SJSA1 (cell line): ENCODE measurements at regions not wholly inside any gene's neighbourhood (a gene's known extent, or its start where the extent isn't known, plus 50 kb on each side); places are given as distances from the start of the nearest gene placed in this dataset.

Source experiments
- DNase-seq, 2 experiments: peaks; one replicate each; pipeline ENCODE4 v3.0.0-alpha.2; 2015 to 2020; ENCODE audit warnings: low spot score in 2 of 2, low read depth in 1 of 2
- H3K27ac ChIP-seq: fragments of 250-450 bp; sonication (Bioruptor Pico); 2 replicates; pipeline ENCODE4 v1.5.1; 2020; ENCODE audit warnings: mild to moderate bottlenecking, moderate library complexity
- H3K27me3 ChIP-seq: fragments of 250-450 bp; sonication (Bioruptor Pico); replicated peaks from 2 replicates; pipeline ENCODE4 v1.5.1; 2020; ENCODE audit warnings: mild to moderate bottlenecking, moderate library complexity
- H3K36me3 ChIP-seq: fragments of 250-450 bp; sonication (Bioruptor Pico); 2 replicates; pipeline ENCODE4 v1.5.1; 2020; ENCODE audit warnings: mild to moderate bottlenecking
- H3K4me1 ChIP-seq: fragments of 250-450 bp; sonication (Bioruptor Pico); replicated peaks from 2 replicates; pipeline ENCODE4 v1.6.1; 2021; ENCODE audit warnings: mild to moderate bottlenecking
- H3K4me3 ChIP-seq: fragments of 250-450 bp; sonication (Bioruptor Pico); 2 replicates; pipeline ENCODE4 v1.5.1; 2020; ENCODE audit warnings: mild to moderate bottlenecking
- H3K9me3 ChIP-seq: fragments of 250-450 bp; sonication (Bioruptor Pico); replicated peaks from 2 replicates; pipeline ENCODE4 v1.5.1; 2020; ENCODE audit warnings: mild to moderate bottlenecking

DNA sequence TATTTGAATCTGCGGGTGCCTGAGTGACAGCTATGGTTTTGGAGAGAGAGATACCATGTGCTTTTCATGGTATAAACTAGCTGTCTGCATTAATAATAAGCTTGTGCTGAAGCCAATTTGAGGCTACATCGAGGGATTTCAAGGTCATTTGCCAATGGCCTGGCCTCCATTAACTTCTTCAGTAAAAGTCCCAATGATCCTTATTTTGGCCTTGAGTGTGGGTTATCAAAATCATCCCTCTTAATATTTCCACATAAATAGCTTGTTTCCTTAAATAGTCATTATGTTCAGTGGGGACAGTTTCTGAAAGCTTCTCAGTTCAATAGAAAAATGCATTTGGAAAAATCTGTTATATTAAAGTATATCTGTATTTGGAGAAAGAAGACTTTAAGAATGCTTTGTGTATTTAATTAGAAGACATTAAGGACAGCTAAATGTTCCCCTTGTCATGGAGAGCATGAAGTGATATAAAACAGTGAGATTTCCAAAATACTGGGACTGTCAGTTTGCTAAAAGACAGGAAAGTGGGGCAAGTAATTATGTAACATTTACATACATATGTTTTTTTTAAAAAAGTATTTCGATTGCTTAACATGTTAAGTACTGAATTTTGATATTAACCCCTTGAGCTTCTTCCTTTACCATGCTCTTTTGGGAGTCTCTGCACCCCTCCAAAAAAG, 355.5 kb upstream of the ZEB2 start:
- Histone ChIP-seq H3K36me3 (no peaks in the 10 kb centered on the region), H3K4me1 (no peaks in the 10 kb centered on the region), H3K27ac (no peak overlapping the region), H3K4me3 (no peak overlapping the region), H3K27me3 (no peaks in the 10 kb centered on the region), H3K9me3 (no peaks in the 10 kb centered on the region)
- no peak for DNase-seq

DNA sequence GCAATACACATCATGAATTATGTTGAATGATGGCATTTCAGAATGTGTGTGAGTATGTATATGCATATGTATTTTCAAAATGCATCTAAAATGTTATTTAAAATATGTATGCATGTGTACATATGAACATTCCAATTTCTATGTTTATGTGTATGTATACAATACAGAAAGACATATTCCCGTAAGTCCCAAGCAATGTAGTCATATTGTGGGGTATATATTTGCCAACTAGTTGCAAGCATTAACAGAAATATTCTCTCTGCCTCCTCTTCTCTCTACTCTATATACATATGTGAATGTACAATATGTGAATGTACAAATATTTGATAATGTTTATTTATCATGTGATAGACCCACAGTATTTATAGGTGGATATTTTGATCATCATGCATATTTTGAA, 345.8 kb upstream of the ZEB2 start:
- no peak for DNase-seq
- Histone ChIP-seq H3K36me3 (no peaks in the 10 kb centered on the region), H3K4me1 (no peaks in the 10 kb centered on the region), H3K9me3 (no peaks in the 10 kb centered on the region), H3K27me3 (no peaks in the 10 kb centered on the region), H3K27ac (no peak overlapping the region), H3K4me3 (no peak overlapping the region)

DNA sequence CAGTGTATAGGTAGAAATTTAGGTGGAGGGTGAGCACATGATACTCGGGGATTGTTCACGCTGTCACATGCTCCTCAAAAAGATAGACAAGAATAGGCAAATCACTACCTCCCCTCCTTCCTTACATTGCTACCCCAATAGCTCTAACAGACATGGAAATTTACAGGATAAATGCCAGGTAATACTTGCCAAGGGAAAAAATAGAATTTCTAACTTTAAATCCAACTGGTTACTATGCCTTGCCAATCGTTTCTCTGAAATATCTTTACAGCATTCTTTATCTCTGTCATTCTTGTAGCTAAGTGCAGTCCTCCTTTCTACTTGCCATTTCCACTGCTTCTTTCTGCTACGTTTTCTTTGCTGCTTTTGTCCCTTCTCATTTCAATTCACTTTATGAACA, 339.8 kb upstream of the ZEB2 start:
- Histone ChIP-seq H3K27ac (no peak overlapping the region), H3K4me1 (no peaks in the 10 kb centered on the region), H3K9me3 (no peaks in the 10 kb centered on the region), H3K36me3 (no peaks in the 10 kb centered on the region), H3K27me3 (no peaks in the 10 kb centered on the region), H3K4me3 (no peak overlapping the region)
- no peak for DNase-seq

DNA sequence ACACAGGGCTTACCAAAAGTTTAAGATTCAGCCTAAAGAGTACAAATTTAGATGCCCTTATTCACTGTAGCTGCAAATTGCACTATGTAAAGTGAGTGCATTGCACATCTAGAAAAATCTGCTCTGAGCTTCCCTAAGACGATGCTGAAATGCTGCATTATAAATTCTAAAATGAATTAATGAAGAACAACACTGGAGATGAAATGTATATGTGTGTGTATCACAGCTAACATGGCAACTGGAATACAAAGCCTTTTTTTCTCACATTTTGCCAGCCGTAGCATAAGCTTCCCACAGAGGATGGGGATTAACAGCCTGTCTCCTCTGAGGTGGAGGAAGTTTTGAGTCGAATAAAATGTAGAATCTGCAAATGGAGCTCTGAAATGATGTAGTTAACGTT, 338.3 kb upstream of the ZEB2 start:
- Histone ChIP-seq H3K4me1 (no peaks in the 10 kb centered on the region), H3K4me3 (no peak overlapping the region), H3K9me3 (no peaks in the 10 kb centered on the region), H3K27me3 (no peaks in the 10 kb centered on the region), H3K36me3 (no peaks in the 10 kb centered on the region), H3K27ac (no peak overlapping the region)
- no peak for DNase-seq

DNA sequence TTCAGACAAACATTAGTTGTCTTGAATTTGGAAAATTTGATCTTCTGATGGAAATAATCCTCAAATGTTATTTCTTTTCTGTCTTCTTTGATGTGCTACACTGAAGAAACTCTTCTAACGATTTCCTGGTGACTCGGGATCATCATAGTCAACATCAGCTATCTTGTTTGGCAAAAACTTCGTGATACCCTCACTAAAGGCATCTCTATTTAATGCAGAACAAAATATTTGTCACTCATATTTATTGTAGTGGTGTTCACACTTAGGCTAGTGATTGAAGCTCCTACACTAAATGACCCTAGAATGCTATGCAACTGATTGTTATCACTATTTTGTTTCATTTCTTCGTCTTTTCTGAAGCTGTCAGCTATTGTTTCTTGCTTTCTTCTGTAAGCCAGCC, 334.7 kb upstream of the ZEB2 start:
- H3K27me3 ChIP-seq, result no peaks in the 10 kb centered on the region
- no peaks in the 10 kb centered on the region for H3K4me1 ChIP-seq
- no peak overlapping the region for H3K27ac ChIP-seq
- H3K9me3 ChIP-seq, result no peaks in the 10 kb centered on the region
- no peak for DNase-seq
- H3K36me3 ChIP-seq, result no peaks in the 10 kb centered on the region
- H3K4me3 ChIP-seq, result no peak overlapping the region

DNA sequence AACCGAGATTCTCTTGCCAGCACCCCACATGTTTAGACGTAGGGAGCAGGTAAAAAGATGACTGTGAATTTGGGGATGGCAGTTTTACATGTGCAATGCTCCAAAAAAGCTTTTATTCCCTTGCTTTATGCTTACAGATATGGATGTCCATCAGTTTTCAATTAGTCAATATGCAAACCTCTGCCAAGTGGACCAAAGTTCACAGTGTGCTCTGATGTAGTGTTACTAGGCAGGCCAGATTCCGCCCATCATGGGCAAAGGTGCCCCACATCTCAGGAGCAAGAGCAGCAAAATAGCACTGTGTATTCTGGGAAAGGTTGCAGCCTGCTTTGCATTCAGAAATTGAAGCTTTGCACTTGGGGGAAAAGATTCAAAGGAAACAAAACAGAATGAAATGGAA, 329.7 kb upstream of the ZEB2 start:
- no peaks in the 10 kb centered on the region for H3K36me3 ChIP-seq
- H3K4me1 ChIP-seq, result no peaks in the 10 kb centered on the region
- H3K4me3 ChIP-seq, result no peak overlapping the region
- H3K27ac ChIP-seq, result no peak overlapping the region
- no peaks in the 10 kb centered on the region for H3K27me3 ChIP-seq
- no peak for DNase-seq
- no peaks in the 10 kb centered on the region for H3K9me3 ChIP-seq

DNA sequence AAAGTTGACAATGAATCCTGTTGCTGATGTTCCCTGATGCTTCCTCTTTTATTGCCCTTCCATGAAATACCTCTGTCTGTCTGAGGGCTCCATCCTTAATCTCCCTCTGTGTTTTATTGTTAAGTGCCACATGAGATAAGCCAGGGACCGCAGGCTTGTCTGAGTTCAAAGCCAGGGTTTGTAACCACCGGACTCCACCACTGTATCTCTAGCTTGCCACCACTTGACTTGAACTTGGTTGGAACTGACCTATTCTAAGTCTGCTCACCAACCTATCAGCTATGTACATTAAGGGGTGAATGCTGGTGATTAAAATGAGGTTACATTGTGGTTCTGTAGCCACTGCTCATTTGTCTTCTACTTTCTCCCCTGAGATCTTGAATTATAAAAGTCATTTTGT, 328.5 kb upstream of the ZEB2 start:
- no peak for DNase-seq
- no peaks in the 10 kb centered on the region for H3K27me3 ChIP-seq
- H3K27ac ChIP-seq, result no peak overlapping the region
- no peaks in the 10 kb centered on the region for H3K9me3 ChIP-seq
- H3K36me3 ChIP-seq, result no peaks in the 10 kb centered on the region
- no peak overlapping the region for H3K4me3 ChIP-seq
- H3K4me1 ChIP-seq, result no peaks in the 10 kb centered on the region

DNA sequence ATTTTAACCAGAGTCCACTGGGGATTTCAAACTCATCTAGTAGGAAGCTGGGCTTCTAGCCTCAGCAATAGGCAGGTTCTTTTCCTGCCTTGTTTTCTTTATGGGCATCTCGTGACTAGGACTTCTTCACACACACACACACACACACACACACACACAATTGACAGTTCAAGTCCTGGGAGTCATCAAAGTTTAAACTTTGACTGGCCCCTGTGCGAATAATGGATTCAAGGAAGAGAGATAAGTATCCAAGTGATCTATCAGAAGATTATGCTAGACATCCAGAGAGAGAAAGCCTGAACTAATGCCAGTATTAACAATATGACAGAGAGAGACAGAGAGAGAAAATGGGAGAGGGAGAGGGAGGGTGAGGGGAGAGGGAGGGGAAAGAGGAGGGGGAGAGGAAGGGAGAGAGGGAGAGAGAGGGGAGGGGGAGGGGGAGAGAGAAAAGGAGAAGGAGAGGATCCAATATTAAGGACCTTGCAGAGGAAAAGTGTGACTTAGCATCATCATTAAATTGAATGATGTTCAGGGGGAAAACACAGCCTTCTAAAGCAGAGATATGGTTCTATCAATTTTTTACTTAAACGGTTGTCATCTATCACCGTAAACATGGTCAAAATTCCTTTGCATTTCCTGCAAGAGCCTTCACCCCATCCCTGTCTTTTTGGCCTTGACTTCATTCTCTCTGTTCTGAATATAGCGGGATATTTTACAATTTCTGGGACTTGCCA, 327.6 kb upstream of the ZEB2 start:
- no peaks in the 10 kb centered on the region for H3K4me1 ChIP-seq
- H3K27me3 ChIP-seq, result no peaks in the 10 kb centered on the region
- no peaks in the 10 kb centered on the region for H3K9me3 ChIP-seq
- no peak for DNase-seq
- no peak overlapping the region for H3K4me3 ChIP-seq
- H3K36me3 ChIP-seq, result no peaks in the 10 kb centered on the region
- H3K27ac ChIP-seq, result no peak overlapping the region

DNA sequence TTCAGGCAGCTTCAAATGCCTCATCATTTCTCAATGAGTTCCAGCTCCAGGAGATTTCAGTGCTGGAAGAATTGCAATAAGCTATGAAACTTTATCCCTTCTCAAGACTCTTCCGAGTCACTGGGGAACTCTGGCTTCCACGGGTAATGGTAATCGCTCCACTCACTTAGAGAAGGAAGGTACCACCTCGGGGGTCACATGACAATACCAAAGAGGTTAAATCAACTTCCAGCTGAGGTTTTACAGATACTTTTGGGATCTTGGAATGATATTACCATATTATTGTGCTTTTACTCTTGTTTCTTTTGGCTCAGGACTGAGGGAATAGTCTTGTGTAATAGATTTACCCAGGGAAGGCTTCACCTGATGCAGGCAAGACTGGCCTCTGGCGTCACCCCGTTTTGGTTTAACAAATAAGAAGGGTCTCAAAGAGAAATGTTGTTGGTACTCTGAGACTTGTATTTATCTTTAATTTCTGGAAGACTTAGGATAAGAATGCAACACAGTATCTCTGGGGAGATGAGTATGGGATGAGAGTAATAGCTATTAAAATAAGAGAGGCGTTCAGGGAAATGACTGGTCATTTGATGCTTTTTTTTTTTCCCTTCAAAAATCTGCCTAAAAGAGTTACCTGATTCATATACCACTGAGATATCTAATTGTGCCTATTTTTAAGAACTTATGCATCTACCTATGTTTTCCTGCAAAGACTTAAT, 316.9 kb upstream of the ZEB2 start:
- Histone ChIP-seq H3K9me3 (no peaks in the 10 kb centered on the region), H3K4me3 (no peak overlapping the region), H3K27me3 (no peaks in the 10 kb centered on the region), H3K4me1 (peaks cover 24% of the 10 kb centered on the region), H3K36me3 (no peaks in the 10 kb centered on the region), H3K27ac (no peak overlapping the region)
- no peak for DNase-seq

DNA sequence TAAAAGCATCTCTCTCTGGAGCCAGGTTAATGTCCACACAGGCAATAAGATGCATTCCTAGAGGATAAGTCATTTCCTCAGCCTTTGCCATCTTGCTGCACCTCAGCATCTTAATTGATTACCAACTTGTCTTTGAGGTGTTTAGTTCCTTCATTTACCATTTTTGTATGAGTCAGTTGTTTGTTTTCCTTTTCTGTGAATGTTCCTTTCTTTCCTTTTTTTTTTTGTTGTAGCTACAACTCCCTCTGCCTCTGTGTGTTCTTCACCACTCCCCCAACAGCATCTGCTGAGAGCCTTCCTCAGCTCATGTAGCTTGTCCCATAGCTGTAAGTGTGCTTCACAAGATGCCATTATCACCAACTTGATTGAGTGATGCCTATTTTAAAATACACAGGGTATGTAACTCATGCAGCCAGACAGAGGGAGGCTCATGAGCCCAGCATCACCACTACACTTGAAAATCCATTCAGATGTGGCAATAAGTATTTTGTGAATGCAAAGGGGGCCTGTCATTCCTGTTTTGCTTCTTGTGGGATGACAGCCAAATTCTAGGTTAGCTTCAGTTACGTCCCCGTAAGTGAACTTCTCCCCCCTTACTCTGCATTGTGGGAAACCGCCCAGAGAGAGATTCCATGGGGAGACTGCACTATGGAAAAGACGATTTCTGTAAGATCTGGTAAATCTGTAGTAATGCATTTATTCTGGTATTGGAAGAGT, 315.9 kb upstream of the ZEB2 start:
- peak in 1 of 2 experiments; percentile 74 for DNase-seq

DNA sequence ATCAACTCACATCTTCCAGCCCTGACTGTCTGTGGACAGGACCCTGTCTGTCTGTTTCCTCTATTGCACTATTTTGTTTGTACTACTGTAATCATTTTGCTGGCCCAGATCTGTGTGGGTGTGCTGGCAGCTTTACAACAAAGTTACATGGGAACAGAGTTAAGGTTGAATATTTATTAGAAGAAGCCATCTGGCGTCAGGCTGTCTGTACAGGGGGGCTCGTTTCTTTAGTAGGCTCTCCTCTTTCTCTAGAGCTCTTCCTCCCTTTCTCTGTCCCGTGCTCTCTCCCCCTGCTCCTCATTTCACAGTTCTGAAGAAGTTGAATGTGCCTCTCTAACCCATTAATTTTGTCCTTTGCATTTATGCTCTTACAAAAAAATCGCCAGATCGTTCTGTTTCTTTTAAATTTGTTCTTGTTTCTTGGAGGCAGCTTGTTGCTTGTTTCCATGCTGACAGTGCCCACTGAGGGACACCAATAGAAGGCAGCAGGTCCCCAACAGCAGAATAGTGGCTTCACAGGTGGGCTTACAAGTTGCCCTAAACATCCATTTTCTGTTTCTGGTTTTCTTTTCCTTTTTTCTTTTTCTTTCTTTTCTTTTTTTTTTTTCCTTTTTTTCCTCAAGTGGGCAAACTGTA, 315.2 kb upstream of the ZEB2 start:
- no peaks in the 10 kb centered on the region for H3K27me3 ChIP-seq
- H3K4me1 ChIP-seq, result peaks cover 33% of the 10 kb centered on the region
- H3K9me3 ChIP-seq, result no peaks in the 10 kb centered on the region
- no peaks in the 10 kb centered on the region for H3K36me3 ChIP-seq
- no peak overlapping the region for H3K4me3 ChIP-seq
- H3K27ac ChIP-seq, result peak overlapping the region; percentile 91
- peak; percentile 67 to 84 for DNase-seq

More for the DNA sequence above, 315.9 kb upstream of the ZEB2 start:
- Histone ChIP-seq H3K27me3 (no peaks in the 10 kb centered on the region), H3K4me1 (peaks cover 26% of the 10 kb centered on the region), H3K27ac (peak overlapping the region; percentile 91), H3K4me3 (no peak overlapping the region), H3K9me3 (no peaks in the 10 kb centered on the region), H3K36me3 (no peaks in the 10 kb centered on the region)

DNA sequence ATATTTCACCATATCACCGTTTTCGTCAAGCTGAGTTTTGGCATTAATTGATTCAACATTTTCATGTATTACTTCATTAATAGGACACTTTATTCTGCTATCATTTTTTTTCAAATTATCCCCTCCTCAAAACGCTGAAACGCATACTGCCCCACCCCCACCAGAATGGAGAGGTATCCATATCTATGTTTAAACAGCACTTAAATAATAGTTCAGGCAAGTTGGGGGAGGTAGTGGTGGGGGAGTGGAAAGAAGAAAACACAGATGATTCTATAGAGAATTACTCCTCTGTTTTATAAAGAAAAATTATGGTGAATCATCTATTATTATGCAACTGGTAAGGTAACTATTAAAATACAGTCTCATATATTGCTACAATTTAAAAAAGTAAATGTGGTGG, 314.4 kb upstream of the ZEB2 start:
- no peaks in the 10 kb centered on the region for H3K27me3 ChIP-seq
- H3K9me3 ChIP-seq, result no peaks in the 10 kb centered on the region
- H3K4me3 ChIP-seq, result no peak overlapping the region
- no peaks in the 10 kb centered on the region for H3K36me3 ChIP-seq
- no peak for DNase-seq
- peak overlapping the region; percentile 91 for H3K27ac ChIP-seq
- peaks cover 36% of the 10 kb centered on the region for H3K4me1 ChIP-seq

DNA sequence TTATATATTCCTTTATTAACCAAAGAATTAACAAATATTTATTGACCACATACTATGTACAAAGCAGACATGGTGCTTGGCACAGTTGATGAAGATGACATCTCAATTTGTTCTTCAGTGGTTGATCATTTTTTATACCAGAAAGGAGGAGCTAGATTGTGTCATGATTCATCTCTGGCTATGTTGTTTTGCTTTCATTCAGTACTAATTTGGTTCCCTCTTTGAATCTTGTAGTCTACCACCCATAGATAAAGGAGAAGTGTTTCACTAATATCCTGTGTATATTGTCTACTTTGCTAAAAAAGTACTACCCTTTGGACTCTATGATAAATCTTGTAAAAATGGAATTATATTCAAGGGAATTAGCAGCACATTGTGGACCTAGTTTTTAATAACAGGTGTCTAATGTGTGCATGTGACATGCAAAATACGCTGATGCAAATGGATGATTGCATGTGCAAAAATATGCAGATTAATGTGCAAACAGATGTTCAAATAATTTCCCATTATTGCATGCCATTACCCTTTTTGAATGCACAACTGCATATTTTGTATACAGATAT, 313.2 kb upstream of the ZEB2 start:
- H3K4me3 ChIP-seq, result no peak overlapping the region
- no peak overlapping the region for H3K27ac ChIP-seq
- no peak for DNase-seq
- peaks cover 36% of the 10 kb centered on the region for H3K4me1 ChIP-seq
- no peaks in the 10 kb centered on the region for H3K27me3 ChIP-seq
- H3K36me3 ChIP-seq, result no peaks in the 10 kb centered on the region
- H3K9me3 ChIP-seq, result no peaks in the 10 kb centered on the region
